ENCODE measurements at regions not wholly inside any gene's neighbourhood (a gene's known extent, or its start where the extent isn't known, plus 50 kb on each side); places are given as distances from the start of the nearest gene placed in this dataset.

- H3K27ac ChIP-seq = no peak overlapping the region
- intact Hi-C loops (cut with DNase I) = no loop called here
- TF ChIP-seq CTCF (IDR thresholded peaks at IDR 0.05) = no peak
- no peaks in the 10 kb centered on the region for H3K4me1 ChIP-seq (ENCODE audit: insufficient read depth)
- H3K9me3 ChIP-seq = no peaks in the 10 kb centered on the region
- no peaks in the 10 kb centered on the region for H3K36me3 ChIP-seq
- DNase-seq = no peak
- WGBS, 3 donors = 79 to 95% (median 88%) methylated on average over 10 of the region's 10 CpGs
- H3K27me3 ChIP-seq = no peaks in the 10 kb centered on the region
- H3K4me3 ChIP-seq = no peak overlapping the region
Measured at GRCh38 chr15:69836526-69837230, 261.0 kb downstream of the TLE3 start.

GRCh38 chr15:69838338-69838737 lies 259.4 kb downstream of the TLE3 start:
- no peaks in the 10 kb centered on the region for H3K9me3 ChIP-seq
- intact Hi-C loops (cut with DNase I) = no loop called here
- peaks cover 2% of the 10 kb centered on the region for H3K4me1 ChIP-seq (ENCODE audit: insufficient read depth)
- H3K27ac ChIP-seq = no peak overlapping the region
- no peaks in the 10 kb centered on the region for H3K27me3 ChIP-seq
- 36 to 55% (median 52%) methylated on average over 1 of the region's 1 CpG for WGBS, 3 donors
- H3K4me3 ChIP-seq = no peak overlapping the region
- no peaks in the 10 kb centered on the region for H3K36me3 ChIP-seq
- TF ChIP-seq POLR2A (IDR thresholded peaks at IDR 0.05) = no peak
- TF ChIP-seq EP300 (IDR thresholded peaks at IDR 0.05) = no peak
- no peak for TF ChIP-seq CTCF (IDR thresholded peaks at IDR 0.05)
- no peak for DNase-seq

- TF ChIP-seq POLR2A (IDR thresholded peaks at IDR 0.05) (no peak), EP300 (IDR thresholded peaks at IDR 0.05) (no peak)
- Histone ChIP-seq H3K4me1 (ENCODE audit: insufficient read depth) (peaks cover 2% of the 10 kb centered on the region), H3K27me3 (no peaks in the 10 kb centered on the region), H3K4me3 (no peak overlapping the region), H3K9me3 (no peaks in the 10 kb centered on the region), H3K36me3 (no peaks in the 10 kb centered on the region), H3K27ac (no peak overlapping the region)
- WGBS, 3 donors = 92 to 98% (median 93%) methylated on average over 2 of the region's 2 CpGs
- intact Hi-C loops (cut with DNase I) = no loop called here
- DNase-seq = no peak
Measured at GRCh38 chr15:69838994-69839393, 258.7 kb downstream of the TLE3 start.

GRCh38 chr15:69841113-69841828 lies 256.4 kb downstream of the TLE3 start:
- H3K9me3 ChIP-seq = no peaks in the 10 kb centered on the region
- H3K27me3 ChIP-seq = no peaks in the 10 kb centered on the region
- WGBS, 3 donors = 21 to 24% (median 23%) methylated on average over 21 of the region's 21 CpGs
- no peaks in the 10 kb centered on the region for H3K36me3 ChIP-seq
- peaks cover 2% of the 10 kb centered on the region for H3K4me1 ChIP-seq (ENCODE audit: insufficient read depth)
- H3K4me3 ChIP-seq = no peak overlapping the region
- no peak for DNase-seq
- intact Hi-C loops (cut with DNase I) = no loop called here
- TF ChIP-seq CTCF (IDR thresholded peaks at IDR 0.05) (no peak), EP300 (IDR thresholded peaks at IDR 0.05) (no peak), POLR2A (IDR thresholded peaks at IDR 0.05) (no peak)
- no peak overlapping the region for H3K27ac ChIP-seq

GRCh38 chr15:69842851-69843250 lies 254.9 kb downstream of the TLE3 start:
- TF ChIP-seq CTCF (IDR thresholded peaks at IDR 0.05) (no peak), POLR2A (IDR thresholded peaks at IDR 0.05) (no peak)
- H3K36me3 ChIP-seq = no peaks in the 10 kb centered on the region
- no peak overlapping the region for H3K4me3 ChIP-seq
- no peaks in the 10 kb centered on the region for H3K9me3 ChIP-seq
- H3K4me1 ChIP-seq (ENCODE audit: insufficient read depth) = peaks cover 2% of the 10 kb centered on the region
- intact Hi-C loops (cut with DNase I) = no loop called here
- WGBS, 3 donors = 82 to 93% (median 90%) methylated on average over 5 of the region's 5 CpGs
- H3K27me3 ChIP-seq = no peaks in the 10 kb centered on the region
- DNase-seq = no peak
- H3K27ac ChIP-seq = no peak overlapping the region
